Esophagus squamous epithelium (tissue), 5 donors: ENCODE measurements at regions not wholly inside any gene's neighbourhood (a gene's known extent, or its start where the extent isn't known, plus 50 kb on each side); places are given as distances from the start of the nearest gene placed in this dataset.
A peak's percentile ranks its signal among the peaks of the same experiment; 100 is the strongest.

Experiments used
- DNase-seq: peaks from one replicate; lab custom pipeline; 2025; lab: John Stamatoyannopoulos, UW
- H3K27ac ChIP-seq, 4 donors: fragments of 200-600 bp; sonication (generic); one replicate each; pipeline ENCODE4 v1.5.1; 2016 to 2019; ENCODE audit warnings: mild to moderate bottlenecking in 1 of 4
- H3K27me3 ChIP-seq, 4 donors: fragments of 200-600 bp; sonication (generic); 1 replicate in 3 of 4; 2 replicates in 1 of 4; pipeline versions ENCODE4 v1.5.1 to v1.6.0; 2017 to 2021; ENCODE audit warnings: antibody characterized with exemption in 1 of 4
- H3K36me3 ChIP-seq, 3 donors: fragments of 200-600 bp; sonication (generic); one replicate each; pipeline ENCODE4 v1.5.1; 2016 to 2019
- H3K4me1 ChIP-seq, 3 donors: fragments of 200-600 bp; sonication (generic); one replicate each; pipeline ENCODE4 v1.5.1; 2017 to 2019
- H3K4me3 ChIP-seq, 4 donors: fragments of 200-600 bp; sonication (generic); 1 replicate in 3 of 4; 2 replicates in 1 of 4; pipeline ENCODE4 v1.5.1; 2016 to 2019; ENCODE audit warnings: mild to moderate bottlenecking in 2 of 4, moderate library complexity in 1 of 4
- H3K9me3 ChIP-seq, 3 donors: fragments of 200-600 bp; sonication (generic); one replicate each; pipeline ENCODE4 v1.5.1; 2016 to 2019
- POLR2A ChIP-seq, 4 donors: fragments of 450-650 bp; IDR thresholded peaks; one replicate each; pipeline ENCODE4 v1.6.1; 2017; ENCODE audit warnings: antibody characterized with exemption in 4 of 4, mild to moderate bottlenecking in 4 of 4, moderate library complexity in 3 of 4
- WGBS, 2 donors: methylation state at CpG; one replicate each; pipeline ENCODE4 v1.1.5; 2018; 5-methylcytosine and 5-hydroxymethylcytosine counted together
- intact Hi-C: fragments of 100-400 bp; cut with DNase I; formaldehyde crosslinking; loops from one replicate; pipeline ENCODE4 v1.15.0; 2022
- TF ChIP-seq, protein P1 (sequence below), 6 experiments: fragments of 450-650 bp in 4 of 6; fragments of 200-600 bp in 2 of 6; sonication (generic) in 2 of 6; IDR thresholded peaks; one replicate each; pipeline ENCODE4 v1.5.1; 2016 to 2019; ENCODE audit warnings: antibody characterized with exemption in 6 of 6, mild to moderate bottlenecking in 4 of 6, moderate library complexity in 4 of 6
- donor health status: DM: yes; HTN: yes; CAD: no.

DNA sequence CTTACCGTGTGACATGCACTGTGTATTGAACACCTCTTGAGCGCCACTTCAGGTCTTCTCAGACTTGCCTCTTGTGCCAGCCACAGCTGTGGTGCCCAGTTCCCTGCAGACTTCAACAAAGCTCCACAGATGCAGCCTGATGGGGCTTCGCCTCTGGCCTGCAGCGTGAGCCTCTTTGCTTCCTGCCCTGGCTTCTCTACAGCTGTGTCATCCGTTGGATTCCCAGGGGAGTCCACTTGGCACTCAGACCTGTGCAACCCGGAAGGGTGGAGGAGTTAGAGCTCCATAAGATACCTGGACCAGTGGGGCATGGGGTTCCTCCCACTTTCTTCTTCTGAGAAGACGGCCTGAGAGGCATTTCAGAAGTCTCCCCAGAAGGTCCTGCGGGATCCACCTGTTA is 57.7 kb upstream of the BNIP2 start:
- Histone ChIP-seq H3K27me3 (peaks cover 0 to 75% (median 0%) of the 10 kb centered on the region in 4 donors), H3K4me3 (no peak overlapping the region), H3K4me1 (no peaks in the 10 kb centered on the region), H3K27ac (no peak overlapping the region), H3K9me3 (no peaks in the 10 kb centered on the region), H3K36me3 (no peaks in the 10 kb centered on the region)
- WGBS, 2 donors: 67 to 86% methylated on average over 3 to 7 of the region's 8 CpGs
- no peak for TF ChIP-seq POLR2A (IDR thresholded peaks at IDR 0.05)
- TF ChIP-seq, protein P1, sequence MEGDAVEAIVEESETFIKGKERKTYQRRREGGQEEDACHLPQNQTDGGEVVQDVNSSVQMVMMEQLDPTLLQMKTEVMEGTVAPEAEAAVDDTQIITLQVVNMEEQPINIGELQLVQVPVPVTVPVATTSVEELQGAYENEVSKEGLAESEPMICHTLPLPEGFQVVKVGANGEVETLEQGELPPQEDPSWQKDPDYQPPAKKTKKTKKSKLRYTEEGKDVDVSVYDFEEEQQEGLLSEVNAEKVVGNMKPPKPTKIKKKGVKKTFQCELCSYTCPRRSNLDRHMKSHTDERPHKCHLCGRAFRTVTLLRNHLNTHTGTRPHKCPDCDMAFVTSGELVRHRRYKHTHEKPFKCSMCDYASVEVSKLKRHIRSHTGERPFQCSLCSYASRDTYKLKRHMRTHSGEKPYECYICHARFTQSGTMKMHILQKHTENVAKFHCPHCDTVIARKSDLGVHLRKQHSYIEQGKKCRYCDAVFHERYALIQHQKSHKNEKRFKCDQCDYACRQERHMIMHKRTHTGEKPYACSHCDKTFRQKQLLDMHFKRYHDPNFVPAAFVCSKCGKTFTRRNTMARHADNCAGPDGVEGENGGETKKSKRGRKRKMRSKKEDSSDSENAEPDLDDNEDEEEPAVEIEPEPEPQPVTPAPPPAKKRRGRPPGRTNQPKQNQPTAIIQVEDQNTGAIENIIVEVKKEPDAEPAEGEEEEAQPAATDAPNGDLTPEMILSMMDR (IDR thresholded peaks at IDR 0.05): no peak
- intact Hi-C loops: no loop called here
- DNase-seq: no peak

- 40 to 49% methylated on average over 10 to 11 of the region's 12 CpGs for WGBS, 2 donors
- no peak overlapping the region for H3K27ac ChIP-seq
- H3K4me1 ChIP-seq: no peaks in the 10 kb centered on the region
- TF ChIP-seq, protein P1 (IDR thresholded peaks at IDR 0.05): peak in 2 of 6 experiments; percentile 15 to 36
- TF ChIP-seq POLR2A (IDR thresholded peaks at IDR 0.05): no peak
- H3K36me3 ChIP-seq: no peaks in the 10 kb centered on the region
- no peak overlapping the region for H3K4me3 ChIP-seq
- peaks cover 0 to 49% (median 0%) of the 10 kb centered on the region in 4 donors for H3K27me3 ChIP-seq
- intact Hi-C loops: no loop called here
- H3K9me3 ChIP-seq: no peaks in the 10 kb centered on the region
- DNase-seq: no peak
These were observed 52.3 kb upstream of the BNIP2 start for GRCh38 chr15:59741274-59741906.

DNA sequence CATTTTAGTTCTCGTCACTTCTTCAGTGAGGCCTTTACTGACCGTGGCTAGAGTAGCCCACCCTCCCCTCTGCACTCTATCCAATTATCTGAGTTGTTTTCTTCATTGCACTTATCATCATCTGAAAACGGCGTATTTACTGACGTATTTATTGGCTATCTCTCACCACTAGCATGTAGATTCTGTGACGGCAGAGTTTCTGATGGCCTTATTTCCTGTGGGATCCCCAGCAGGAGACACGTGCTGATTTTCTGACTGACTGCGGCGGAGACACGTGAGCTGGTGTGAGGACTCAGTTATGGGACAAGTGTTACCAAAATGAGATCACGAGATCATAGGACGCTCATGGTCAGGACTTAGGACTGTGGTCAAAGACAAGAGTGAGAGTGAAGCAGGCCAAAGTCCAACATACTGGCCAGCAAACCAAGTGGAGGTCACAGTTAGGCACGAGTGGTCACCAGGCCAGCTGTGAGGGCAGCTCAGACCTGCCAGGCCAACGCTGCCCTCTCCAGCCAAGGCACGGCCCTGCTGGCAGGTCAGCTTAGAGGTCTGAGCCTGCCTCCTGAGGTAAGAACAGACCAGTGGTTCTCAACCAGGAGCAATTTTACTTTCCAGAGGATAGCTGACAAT is 50.6 kb upstream of the BNIP2 start:
- H3K27ac ChIP-seq: no peak overlapping the region
- TF ChIP-seq, protein P1 (IDR thresholded peaks at IDR 0.05): no peak
- TF ChIP-seq POLR2A (IDR thresholded peaks at IDR 0.05): no peak
- H3K9me3 ChIP-seq: no peaks in the 10 kb centered on the region
- no peaks in the 10 kb centered on the region for H3K36me3 ChIP-seq
- H3K27me3 ChIP-seq: peaks cover 0 to 41% (median 0%) of the 10 kb centered on the region in 4 donors
- no peak overlapping the region for H3K4me3 ChIP-seq
- 79 to 80% methylated on average over 15 of the region's 15 CpGs for WGBS, 2 donors
- intact Hi-C loops: no loop called here
- DNase-seq: no peak
- no peaks in the 10 kb centered on the region for H3K4me1 ChIP-seq
